ENCODE measurements at regions not wholly inside any gene's neighbourhood (a gene's known extent, or its start where the extent isn't known, plus 50 kb on each side); places are given as distances from the start of the nearest gene placed in this dataset.
A peak's percentile ranks its signal among the peaks of the same experiment; 100 is the strongest.

- Histone ChIP-seq H3K4me3 (no peak overlapping the region), H3K27ac (no peak overlapping the region)
Observed at GRCh38 chr7:51689547-51689946, 372.9 kb upstream of the COBL start.

GRCh38 chr7:51685794-51686193, 369.2 kb upstream of the COBL start:
- no peak overlapping the region for H3K4me3 ChIP-seq
- H3K27ac ChIP-seq, result no peak overlapping the region

DNA sequence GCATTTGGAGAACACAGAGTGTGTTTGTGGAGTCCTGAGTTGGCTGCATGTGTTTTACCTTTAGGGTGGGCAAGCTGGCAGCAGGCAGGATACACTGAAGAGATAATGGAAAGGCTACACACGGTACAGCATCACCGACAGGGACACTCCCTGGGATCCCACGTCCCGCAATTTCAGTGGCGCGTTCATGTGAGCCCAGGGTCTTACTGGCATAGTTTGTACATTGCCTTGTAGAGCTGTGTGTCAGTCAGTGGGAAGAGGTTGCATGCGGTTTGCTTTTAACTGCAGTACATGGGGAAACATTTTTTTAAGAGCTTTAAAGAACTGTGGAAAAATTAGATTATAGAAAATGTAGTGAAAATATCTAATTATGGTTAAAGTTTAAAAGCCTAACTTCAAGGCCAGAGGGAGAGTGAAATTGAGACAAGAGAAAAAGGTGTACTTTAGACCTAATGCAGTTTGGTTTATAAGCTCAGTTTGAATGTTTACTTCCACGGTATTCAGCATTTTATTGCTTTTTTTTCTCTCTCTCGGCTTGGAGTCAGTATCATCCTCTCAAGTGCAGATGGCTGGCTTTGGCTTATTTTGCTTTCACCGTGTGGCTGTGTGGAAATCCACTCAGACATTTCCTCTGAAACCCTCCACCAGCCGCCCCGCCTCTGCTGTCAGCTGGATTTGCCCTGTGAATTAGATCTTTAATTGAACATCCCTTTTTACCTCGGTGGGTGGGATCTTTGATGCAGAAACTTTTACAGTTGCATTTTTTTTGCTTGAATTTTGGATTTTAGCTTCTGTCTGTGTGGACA, 364.2 kb upstream of the COBL start:
- no peak overlapping the region for H3K4me3 ChIP-seq
- no peak overlapping the region for H3K27ac ChIP-seq

GRCh38 chr7:51679358-51679757, 362.7 kb upstream of the COBL start:
- H3K27ac ChIP-seq, result no peak overlapping the region

GRCh38 chr7:51666751-51667150, 350.1 kb upstream of the COBL start:
- H3K27ac ChIP-seq, result no peak overlapping the region

More at GRCh38 chr7:51679358-51679757, 362.7 kb upstream of the COBL start:
- no peak overlapping the region for H3K4me3 ChIP-seq

GRCh38 chr7:51666266-51666665, 349.7 kb upstream of the COBL start:
- H3K4me3 ChIP-seq, result no peak overlapping the region
- no peak overlapping the region for H3K27ac ChIP-seq

More at GRCh38 chr7:51666751-51667150, 350.1 kb upstream of the COBL start:
- H3K4me3 ChIP-seq, result no peak overlapping the region

DNA sequence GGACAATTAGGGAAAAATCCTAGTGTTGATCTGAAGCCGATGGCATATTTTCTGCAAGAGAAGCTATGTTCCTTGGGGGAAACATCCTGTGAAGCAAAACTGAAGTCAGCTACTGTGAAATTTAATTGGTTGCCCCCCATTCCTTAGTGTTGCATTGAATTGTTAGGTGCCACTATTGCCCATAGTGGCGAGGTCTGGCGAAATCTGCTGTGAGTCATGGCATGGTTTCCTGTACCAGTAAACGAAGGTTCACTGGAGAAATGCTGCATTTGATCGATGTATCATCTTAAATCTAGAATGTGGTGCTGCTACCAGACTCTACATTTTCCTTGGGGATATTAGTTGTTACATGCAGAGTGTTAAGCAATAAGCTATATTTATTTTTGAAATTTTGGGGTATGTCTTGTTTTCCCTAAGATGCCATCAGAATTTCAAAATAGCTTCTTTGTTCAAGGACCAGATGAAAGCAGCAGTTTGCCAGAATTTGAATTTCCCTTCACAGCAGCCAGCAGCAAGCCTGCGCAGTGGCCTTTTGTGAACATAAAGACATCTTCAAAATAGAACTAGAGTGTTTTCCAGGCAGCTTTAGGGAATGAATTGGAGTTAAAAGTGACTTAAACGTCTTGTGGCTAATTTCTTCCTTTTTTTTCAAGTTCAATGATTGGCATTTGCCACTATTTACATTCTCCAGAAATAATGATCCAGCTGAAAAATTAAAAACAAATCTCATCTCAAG, 348.6 kb upstream of the COBL start:
- no peak overlapping the region for H3K4me3 ChIP-seq
- no peak overlapping the region for H3K27ac ChIP-seq

DNA sequence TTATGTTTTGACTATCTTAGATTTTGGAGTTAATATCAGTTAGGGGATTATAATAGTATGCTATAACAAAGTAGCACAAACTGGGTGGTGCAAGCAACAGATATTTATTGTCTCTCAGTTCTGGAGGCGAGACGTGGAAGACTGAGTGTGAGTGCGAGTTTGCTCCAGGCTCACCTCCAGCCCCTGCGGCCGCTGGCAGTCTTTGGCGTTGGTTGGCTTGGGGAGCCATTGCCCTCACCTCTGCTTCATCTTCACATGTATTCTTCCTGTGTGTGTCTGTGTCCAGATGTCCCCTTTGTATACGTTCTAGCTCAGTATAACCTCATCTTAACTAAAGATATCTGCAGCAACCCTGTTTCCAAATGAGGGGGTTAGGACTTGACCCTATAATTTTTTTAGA, 343.9 kb upstream of the COBL start:
- Histone ChIP-seq H3K4me3 (no peak overlapping the region), H3K27ac (no peak overlapping the region)

- Histone ChIP-seq H3K4me3 (no peak overlapping the region), H3K27ac (no peak overlapping the region)
Observed at GRCh38 chr7:51658684-51659083, 342.1 kb upstream of the COBL start.

GRCh38 chr7:51647931-51648351, 331.3 kb upstream of the COBL start:
- no peak overlapping the region for H3K4me3 ChIP-seq
- H3K27ac ChIP-seq, result no peak overlapping the region

DNA sequence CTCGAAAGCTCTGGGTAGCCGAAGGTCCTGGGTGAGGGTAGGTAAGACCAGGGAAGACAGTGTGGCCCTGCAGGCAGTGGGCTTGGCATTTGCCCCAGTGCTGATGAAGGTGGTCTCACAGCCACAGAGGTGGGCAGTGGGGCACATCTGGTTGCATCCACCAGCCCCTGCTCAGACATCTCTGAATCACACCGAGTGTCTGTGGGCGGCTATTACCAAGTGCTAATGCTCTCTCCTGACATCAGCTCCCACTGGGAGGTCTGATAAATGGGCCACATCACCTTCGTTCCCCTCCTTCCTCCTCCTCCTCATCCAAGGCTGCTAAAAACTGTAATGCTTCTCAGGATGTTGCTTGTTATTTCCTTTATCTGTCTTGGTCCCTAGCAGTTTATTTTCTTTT, 330.9 kb upstream of the COBL start:
- Histone ChIP-seq H3K4me3 (no peak overlapping the region), H3K27ac (no peak overlapping the region)

DNA sequence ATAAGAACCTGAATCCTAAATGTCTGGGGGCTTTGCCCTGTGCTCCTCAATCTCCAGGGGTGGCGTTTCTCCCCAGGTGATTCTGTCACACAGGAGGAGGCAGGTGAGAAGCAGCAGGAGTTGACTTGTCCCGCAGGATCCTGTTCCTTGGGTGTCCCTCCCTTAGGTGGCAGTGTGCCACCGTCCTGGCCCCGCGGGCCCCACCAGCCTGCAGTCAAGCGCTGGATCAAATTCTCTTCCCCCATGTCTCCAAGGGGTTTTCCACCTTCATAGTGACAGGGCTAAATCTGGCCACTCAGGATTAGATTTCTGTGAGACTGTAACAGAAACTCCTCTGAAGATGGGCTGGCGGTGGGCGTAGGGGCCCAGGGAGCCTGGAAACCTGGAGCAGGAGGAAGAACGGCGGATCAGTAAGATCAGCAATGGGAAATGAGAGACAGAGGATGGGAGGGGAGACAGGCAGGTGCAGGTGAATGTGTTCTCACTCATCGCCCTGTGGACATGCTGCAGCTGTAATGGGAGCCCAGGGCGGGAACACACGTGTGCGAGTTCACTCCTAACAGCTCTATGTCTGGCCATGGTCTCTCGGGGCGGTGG, 329.2 kb upstream of the COBL start:
- no peak overlapping the region for H3K4me3 ChIP-seq
- H3K27ac ChIP-seq, result no peak overlapping the region

- Histone ChIP-seq H3K4me3 (no peak overlapping the region), H3K27ac (no peak overlapping the region)
Observed at GRCh38 chr7:51645255-51645654, 328.6 kb upstream of the COBL start.

DNA sequence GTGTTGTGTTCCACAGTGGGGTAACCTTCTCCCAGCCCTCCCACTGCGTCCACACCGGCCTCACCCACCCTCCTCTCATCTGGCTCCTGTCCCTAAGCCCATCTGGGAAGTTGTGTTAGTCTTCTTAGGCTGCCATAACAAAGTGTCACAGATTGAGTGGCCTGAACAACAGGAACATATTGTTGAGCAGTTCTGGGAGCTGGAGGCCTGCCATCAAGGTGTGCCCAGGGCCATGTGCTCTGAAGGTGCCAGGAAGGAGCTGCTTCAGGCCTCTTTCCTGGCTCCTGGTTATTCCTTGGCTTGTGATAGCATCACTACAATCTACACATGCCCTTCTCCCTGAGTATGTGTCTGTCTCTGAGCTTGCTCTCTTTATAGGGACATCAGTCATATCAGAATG, 327.6 kb upstream of the COBL start:
- H3K27ac ChIP-seq, result no peak overlapping the region

GRCh38 chr7:51640841-51641240, 324.2 kb upstream of the COBL start:
- no peak overlapping the region for H3K4me3 ChIP-seq
- H3K27ac ChIP-seq, result no peak overlapping the region

More for the DNA sequence above, 327.6 kb upstream of the COBL start:
- H3K4me3 ChIP-seq, result no peak overlapping the region

DNA sequence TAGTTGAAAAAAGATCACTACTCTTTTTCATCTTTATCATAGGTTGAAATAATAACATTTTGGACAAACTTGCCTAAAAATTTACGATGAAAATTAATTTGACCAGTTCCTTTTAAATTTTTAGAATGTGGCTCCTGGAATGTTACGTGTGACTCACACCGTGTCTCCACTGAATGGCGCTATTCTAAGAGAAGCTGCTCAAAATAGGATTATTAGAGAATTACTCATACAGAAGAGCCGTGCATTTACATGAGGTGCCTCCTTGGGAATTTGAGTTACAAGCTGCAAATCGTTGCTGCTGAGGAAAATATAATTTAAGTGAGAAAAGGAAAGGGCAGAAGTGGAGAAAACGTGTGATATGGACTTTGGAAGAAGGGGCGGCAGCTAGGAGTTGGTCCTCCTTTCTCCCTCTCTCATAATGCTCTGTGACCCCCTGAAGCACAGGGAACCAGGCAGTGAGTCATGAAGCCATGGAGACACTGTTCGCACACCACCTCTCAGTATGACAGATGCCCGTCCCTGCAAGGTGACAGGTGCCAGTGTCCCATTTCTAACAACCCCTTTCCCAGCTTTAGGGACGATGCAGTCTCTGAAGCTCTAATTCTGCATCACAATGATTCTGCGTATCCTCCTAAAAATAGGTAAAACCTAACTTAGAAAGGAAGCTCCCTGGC, 323.2 kb upstream of the COBL start:
- no peak overlapping the region for H3K27ac ChIP-seq
- no peak overlapping the region for H3K4me3 ChIP-seq

DNA sequence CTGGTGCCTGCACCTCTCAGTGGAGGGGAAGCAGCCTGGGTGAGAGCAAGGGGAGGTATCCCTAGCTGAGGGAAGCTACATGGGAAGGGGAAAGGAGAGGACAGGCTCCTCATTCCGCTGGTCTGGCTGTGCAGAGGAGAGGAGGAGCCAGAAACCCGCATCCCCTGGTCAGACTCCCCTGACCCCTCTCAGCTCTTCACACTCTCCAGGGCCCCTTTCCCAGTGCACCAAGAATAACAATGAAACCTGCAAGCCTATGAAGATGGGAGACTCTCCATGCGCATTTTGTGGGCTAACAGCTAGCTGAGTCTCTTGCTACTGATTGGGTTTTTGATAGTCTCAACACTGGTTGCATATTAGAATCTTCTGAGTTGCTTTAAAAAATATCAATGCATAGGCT, 319.9 kb upstream of the COBL start:
- no peak overlapping the region for H3K27ac ChIP-seq
- no peak overlapping the region for H3K4me3 ChIP-seq

DNA sequence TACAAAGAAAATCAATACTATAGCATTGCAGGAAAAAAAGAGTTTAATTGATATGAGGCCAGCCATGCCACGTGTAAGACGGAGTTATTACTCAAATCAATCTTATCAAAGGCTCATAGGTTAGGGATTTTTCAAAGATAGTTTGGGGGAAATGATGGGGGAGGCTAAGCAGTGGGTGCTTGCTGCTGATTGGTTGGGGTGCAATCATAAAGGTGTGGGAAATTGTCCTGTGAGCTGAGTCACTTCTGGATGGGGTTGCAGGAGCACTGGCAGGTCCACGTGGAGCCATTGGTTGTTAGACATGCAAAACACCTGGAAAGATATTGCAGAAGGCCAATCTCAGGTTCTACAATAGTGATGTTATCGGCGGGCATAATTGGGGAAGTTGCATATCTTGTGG, 319.2 kb upstream of the COBL start:
- H3K4me3 ChIP-seq, result no peak overlapping the region
- H3K27ac ChIP-seq, result no peak overlapping the region

DNA sequence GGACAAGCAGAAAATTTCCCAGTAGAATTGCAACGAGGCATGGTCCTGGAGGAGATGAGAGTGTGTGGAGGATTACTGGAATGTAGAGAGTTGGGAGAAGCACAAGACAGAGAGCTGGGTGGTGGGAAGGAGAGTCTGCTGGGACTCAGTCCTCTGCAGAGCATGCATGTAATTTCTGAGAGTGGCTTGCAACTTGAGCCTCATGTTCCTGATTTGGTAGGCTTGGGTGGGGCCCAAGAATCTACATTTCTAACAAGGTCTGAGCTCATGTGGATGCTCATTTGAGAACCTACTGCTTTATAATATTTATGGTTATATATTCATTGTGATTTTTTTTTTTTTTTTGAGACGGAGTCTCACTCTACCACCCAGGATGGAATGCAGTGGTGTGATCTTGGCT, 317.9 kb upstream of the COBL start:
- H3K27ac ChIP-seq, result no peak overlapping the region
- H3K4me3 ChIP-seq, result no peak overlapping the region

- Histone ChIP-seq H3K27ac (peak overlapping the region in 1 of 21 experiments; percentile 38), H3K4me3 (no peak overlapping the region)
Observed at GRCh38 chr7:51634025-51634424, 317.4 kb upstream of the COBL start.
